Body of pancreas (tissue), 4 donors: ENCODE measurements at regions not wholly inside any gene's neighbourhood (a gene's known extent, or its start where the extent isn't known, plus 50 kb on each side); places are given as distances from the start of the nearest gene placed in this dataset.
A peak's percentile ranks its signal among the peaks of the same experiment; 100 is the strongest.

Experiments used
- ATAC-seq: fragments of 150-250 bp; one replicate; pipeline ENCODE4 v1.9.1; 2016
- DNase-seq, 4 donors: peaks; one replicate each; pipeline ENCODE4 v3.0.0-alpha.2; 2019
- H3K27ac ChIP-seq, 4 donors: fragments of 200-600 bp; sonication (generic); 1 replicate in 3 of 4; 2 replicates in 1 of 4; pipeline versions ENCODE4 v1.5.1 to v1.6.1; 2016 to 2019; ENCODE audit warnings: mild to moderate bottlenecking in 1 of 4, mixed read lengths in 1 of 4, moderate library complexity in 1 of 4
- H3K27me3 ChIP-seq, 2 donors: fragments of 200-600 bp; sonication (generic); one replicate each; pipeline ENCODE4 v1.6.0; 2016; ENCODE audit warnings: mild to moderate bottlenecking in 1 of 2
- H3K36me3 ChIP-seq, 2 donors: fragments of 200-600 bp; sonication (generic); replicated peaks in 1 of 2; 2 replicates each; pipeline ENCODE4 v1.5.1; 2016; ENCODE audit warnings: low read depth in 2 of 2; ENCODE audit not compliant: insufficient read depth in 1 of 2
- H3K4me1 ChIP-seq: fragments of 200-600 bp; sonication (generic); one replicate; pipeline ENCODE4 v1.6.0; 2016
- H3K4me3 ChIP-seq, 2 donors: fragments of 200-600 bp; sonication (generic); 1 replicate in 1 of 2; 2 replicates in 1 of 2; pipeline ENCODE4 v1.5.1; 2016 to 2019
- H3K9me3 ChIP-seq, 3 donors: fragments of 200-600 bp; sonication (generic); 1 replicate in 2 of 3; 2 replicates in 1 of 3; pipeline ENCODE4 v1.5.1; 2016
- CTCF ChIP-seq, 7 experiments: fragments of 450-650 bp in 4 of 7; fragments of 200-600 bp in 3 of 7; sonication (generic) in 3 of 7; IDR thresholded peaks; one replicate each; pipeline ENCODE4 v1.5.1; 2016 to 2019; ENCODE audit warnings: antibody characterized with exemption in 7 of 7
- POLR2A ChIP-seq, 3 donors: fragments of 450-650 bp; IDR thresholded peaks; one replicate each; pipeline ENCODE4 v1.6.1; 2016; ENCODE audit warnings: antibody characterized with exemption in 3 of 3, mild to moderate bottlenecking in 2 of 3
- WGBS, 2 donors: methylation state at CpG; one replicate each; pipeline ENCODE4 v1.1.5; 2017; 5-methylcytosine and 5-hydroxymethylcytosine counted together
- intact Hi-C: fragments of 100-400 bp; cut with DNase I; formaldehyde crosslinking; loops from one replicate; pipeline ENCODE4 v1.15.1; 2023

DNA sequence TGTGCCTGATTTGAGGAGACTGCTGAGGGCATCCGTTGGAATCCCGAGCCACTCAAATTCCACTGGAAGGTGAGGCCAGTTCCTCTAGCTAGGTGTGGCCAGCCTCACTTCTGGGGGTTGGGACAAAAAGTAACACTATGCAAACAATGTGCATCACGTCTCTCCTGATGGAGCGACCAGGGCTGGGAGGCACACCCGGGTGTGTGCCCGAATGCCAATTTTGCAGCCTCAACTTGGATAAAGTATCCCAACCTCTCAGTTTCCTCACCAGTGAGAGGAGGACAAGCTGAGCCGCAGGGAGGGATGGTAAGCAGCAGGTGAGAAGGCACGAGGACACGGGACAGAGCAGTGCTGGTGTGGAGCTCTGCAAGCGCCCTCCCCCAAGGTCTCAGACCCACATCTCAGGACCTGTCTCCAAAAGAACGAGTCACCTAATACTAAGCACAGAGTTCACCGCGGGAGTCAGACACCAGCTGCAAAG is 218.3 kb downstream of the HAUS1 start:
- DNase-seq = no peak
- Histone ChIP-seq H3K27ac (no peak overlapping the region), H3K4me3 (no peak overlapping the region), H3K4me1 (no peaks in the 10 kb centered on the region), H3K27me3 (no peaks in the 10 kb centered on the region), H3K36me3 (no peaks in the 10 kb centered on the region), H3K9me3 (no peaks in the 10 kb centered on the region)
- WGBS, 2 donors = 65 to 66% methylated on average over 12 to 13 of the region's 13 CpGs
- ATAC-seq = no peak
- TF ChIP-seq CTCF (IDR thresholded peaks at IDR 0.05) = no peak
- TF ChIP-seq POLR2A (IDR thresholded peaks at IDR 0.05) = no peak
- intact Hi-C loops = no loop called here

GRCh38 chr18:46322941-46323340 is 218.8 kb downstream of the HAUS1 start:
- no peak for ATAC-seq
- TF ChIP-seq CTCF (IDR thresholded peaks at IDR 0.05) (no peak), POLR2A (IDR thresholded peaks at IDR 0.05) (no peak)
- H3K9me3 ChIP-seq = no peaks in the 10 kb centered on the region
- no peaks in the 10 kb centered on the region for H3K36me3 ChIP-seq
- no peaks in the 10 kb centered on the region for H3K27me3 ChIP-seq
- H3K27ac ChIP-seq = no peak overlapping the region
- H3K4me3 ChIP-seq = no peak overlapping the region
- DNase-seq = no peak
- intact Hi-C loops = no loop called here
- WGBS, 2 donors = 73 to 83% methylated on average over 6 to 7 of the region's 7 CpGs
- no peaks in the 10 kb centered on the region for H3K4me1 ChIP-seq

- H3K4me1 ChIP-seq = no peaks in the 10 kb centered on the region
- DNase-seq = peak in 1 of 4 donors; percentile 20
- no peaks in the 10 kb centered on the region for H3K36me3 ChIP-seq
- no peaks in the 10 kb centered on the region for H3K27me3 ChIP-seq
- no peak overlapping the region for H3K4me3 ChIP-seq
- no peak for ATAC-seq
- WGBS, 2 donors = 88 to 92% methylated on average over 4 of the region's 4 CpGs
- intact Hi-C loops = no loop called here
- no peaks in the 10 kb centered on the region for H3K9me3 ChIP-seq
- H3K27ac ChIP-seq = no peak overlapping the region
- TF ChIP-seq POLR2A (IDR thresholded peaks at IDR 0.05) (no peak), CTCF (IDR thresholded peaks at IDR 0.05) (no peak)
Observed at GRCh38 chr18:46324087-46324955, 220.1 kb downstream of the HAUS1 start.

DNA sequence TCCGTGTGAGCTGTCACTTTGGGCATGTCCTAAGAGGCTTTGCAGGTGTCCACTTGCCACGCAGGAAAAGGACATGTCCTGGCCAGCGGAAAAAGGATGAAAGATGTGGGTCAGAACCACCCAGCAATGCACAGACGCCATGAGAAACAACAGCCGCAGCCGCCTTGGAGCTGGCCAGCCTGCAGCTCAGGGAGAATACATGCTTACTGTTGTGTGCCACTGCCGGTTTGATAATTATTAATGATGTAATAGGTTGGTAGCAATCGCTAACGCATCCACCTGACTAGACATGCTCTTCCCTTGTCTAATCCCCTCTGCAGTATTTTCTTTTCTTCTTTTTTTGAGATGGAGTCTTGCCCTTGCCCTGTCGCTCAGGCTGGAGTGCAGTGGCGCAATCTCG is 221.7 kb downstream of the HAUS1 start:
- H3K4me3 ChIP-seq = no peak overlapping the region
- H3K36me3 ChIP-seq = no peaks in the 10 kb centered on the region
- ATAC-seq (no peak), DNase-seq (no peak)
- WGBS, 2 donors = 79 to 81% methylated on average over 12 of the region's 12 CpGs
- TF ChIP-seq POLR2A (IDR thresholded peaks at IDR 0.05) (no peak), CTCF (IDR thresholded peaks at IDR 0.05) (no peak)
- no peaks in the 10 kb centered on the region for H3K27me3 ChIP-seq
- no peaks in the 10 kb centered on the region for H3K4me1 ChIP-seq
- no peak overlapping the region for H3K27ac ChIP-seq
- intact Hi-C loops = no loop called here
- H3K9me3 ChIP-seq = no peaks in the 10 kb centered on the region
